Testis (tissue), 2 donors: ENCODE measurements at regions not wholly inside any gene's neighbourhood (a gene's known extent, or its start where the extent isn't known, plus 50 kb on each side); places are given as distances from the start of the nearest gene placed in this dataset.

Source experiments
- POLR2A ChIP-seq: fragments of 450-650 bp; IDR thresholded peaks from one replicate; pipeline ENCODE4 v1.6.1; 2017; ENCODE audit warnings: antibody characterized with exemption, mild to moderate bottlenecking, moderate library complexity
- TF ChIP-seq, protein P1 (sequence below), 3 experiments: fragments of 450-650 bp in 2 of 3; fragments of 200-600 bp in 1 of 3; sonication (generic) in 1 of 3; IDR thresholded peaks; one replicate each; pipeline ENCODE4 v1.5.1; 2016 to 2019; ENCODE audit warnings: antibody characterized with exemption in 3 of 3, mild to moderate bottlenecking in 2 of 3, moderate library complexity in 1 of 3

DNA sequence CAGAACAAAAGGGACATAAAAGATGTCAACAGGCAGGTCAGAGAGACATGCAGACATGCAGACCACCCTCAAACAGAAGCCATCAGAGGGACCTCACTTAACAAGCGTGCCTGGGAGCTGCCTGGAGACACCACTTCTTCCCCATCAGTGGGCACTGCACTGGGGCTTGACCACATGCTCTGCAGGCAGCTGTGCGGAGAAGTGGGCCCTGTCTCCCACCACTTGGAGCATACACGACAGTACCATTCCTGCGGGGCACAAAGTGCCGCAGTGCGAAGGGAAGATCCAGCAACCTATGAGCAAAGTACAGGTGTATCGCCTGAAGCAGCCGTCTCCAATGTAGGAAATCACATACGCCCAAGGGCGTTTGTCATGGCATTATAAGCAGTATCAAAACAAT, 150.5 kb upstream of the FOXD4L5 start:
- TF ChIP-seq, protein P1, sequence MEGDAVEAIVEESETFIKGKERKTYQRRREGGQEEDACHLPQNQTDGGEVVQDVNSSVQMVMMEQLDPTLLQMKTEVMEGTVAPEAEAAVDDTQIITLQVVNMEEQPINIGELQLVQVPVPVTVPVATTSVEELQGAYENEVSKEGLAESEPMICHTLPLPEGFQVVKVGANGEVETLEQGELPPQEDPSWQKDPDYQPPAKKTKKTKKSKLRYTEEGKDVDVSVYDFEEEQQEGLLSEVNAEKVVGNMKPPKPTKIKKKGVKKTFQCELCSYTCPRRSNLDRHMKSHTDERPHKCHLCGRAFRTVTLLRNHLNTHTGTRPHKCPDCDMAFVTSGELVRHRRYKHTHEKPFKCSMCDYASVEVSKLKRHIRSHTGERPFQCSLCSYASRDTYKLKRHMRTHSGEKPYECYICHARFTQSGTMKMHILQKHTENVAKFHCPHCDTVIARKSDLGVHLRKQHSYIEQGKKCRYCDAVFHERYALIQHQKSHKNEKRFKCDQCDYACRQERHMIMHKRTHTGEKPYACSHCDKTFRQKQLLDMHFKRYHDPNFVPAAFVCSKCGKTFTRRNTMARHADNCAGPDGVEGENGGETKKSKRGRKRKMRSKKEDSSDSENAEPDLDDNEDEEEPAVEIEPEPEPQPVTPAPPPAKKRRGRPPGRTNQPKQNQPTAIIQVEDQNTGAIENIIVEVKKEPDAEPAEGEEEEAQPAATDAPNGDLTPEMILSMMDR (IDR thresholded peaks at IDR 0.05): no peak
- no peak for TF ChIP-seq POLR2A
